Effector memory CD4-positive, alpha-beta T cell (primary cell): ENCODE measurements at regions not wholly inside any gene's neighbourhood (a gene's known extent, or its start where the extent isn't known, plus 50 kb on each side); places are given as distances from the start of the nearest gene placed in this dataset.

Source experiments
- DNase-seq, 3 donors: peaks; one replicate each; pipeline ENCODE4 v3.0.0-alpha.2; 2020
- H3K27ac ChIP-seq: 2 replicates; pipeline ENCODE4 v1.7.0; 2013; ENCODE audit warnings: mild to moderate bottlenecking, low read length, moderate library complexity; ENCODE audit not compliant: insufficient read depth, poor library complexity, severe bottlenecking
- H3K27me3 ChIP-seq: replicated peaks from 2 replicates; pipeline ENCODE4 v1.7.0; 2013; ENCODE audit warnings: mild to moderate bottlenecking, low read length; ENCODE audit not compliant: insufficient read depth, control insufficient read depth, poor library complexity, severe bottlenecking
- H3K36me3 ChIP-seq: 2 replicates; pipeline ENCODE4 v1.7.0; 2013; ENCODE audit warnings: mild to moderate bottlenecking, low read length, moderate library complexity; ENCODE audit not compliant: control insufficient read depth, insufficient read depth
- H3K4me1 ChIP-seq: 2 replicates; pipeline ENCODE4 v1.7.0; 2013; ENCODE audit warnings: low read length, mild to moderate bottlenecking; ENCODE audit not compliant: control insufficient read depth, insufficient read depth, poor library complexity, severe bottlenecking
- H3K4me3 ChIP-seq: 2 replicates; pipeline ENCODE4 v1.7.0; 2013; ENCODE audit warnings: low read length, low read depth, mild to moderate bottlenecking; ENCODE audit not compliant: insufficient read depth, poor library complexity, severe bottlenecking
- H3K9me3 ChIP-seq: 2 replicates; pipeline ENCODE4 v1.7.0; 2013; ENCODE audit warnings: mild to moderate bottlenecking, low read length, moderate library complexity; ENCODE audit not compliant: control insufficient read depth

- H3K9me3 ChIP-seq, result no peaks in the 10 kb centered on the region
- H3K4me3 ChIP-seq, result no peak overlapping the region
- H3K36me3 ChIP-seq, result no peaks in the 10 kb centered on the region
- H3K27me3 ChIP-seq, result no peaks in the 10 kb centered on the region
- no peak overlapping the region for H3K27ac ChIP-seq
- no peak for DNase-seq
- H3K4me1 ChIP-seq, result no peaks in the 10 kb centered on the region
These were observed 317.1 kb upstream of the CBLB start for GRCh38 chr3:106185949-106186348.

GRCh38 chr3:106190296-106190695 is 321.5 kb upstream of the CBLB start:
- Histone ChIP-seq H3K9me3 (no peaks in the 10 kb centered on the region), H3K4me1 (no peaks in the 10 kb centered on the region), H3K27me3 (no peaks in the 10 kb centered on the region), H3K36me3 (no peaks in the 10 kb centered on the region), H3K27ac (no peak overlapping the region), H3K4me3 (no peak overlapping the region)
- no peak for DNase-seq

GRCh38 chr3:106191211-106191610 is 322.4 kb upstream of the CBLB start:
- no peaks in the 10 kb centered on the region for H3K4me1 ChIP-seq
- H3K9me3 ChIP-seq, result no peaks in the 10 kb centered on the region
- H3K4me3 ChIP-seq, result no peak overlapping the region
- DNase-seq, result no peak
- H3K27ac ChIP-seq, result no peak overlapping the region
- H3K27me3 ChIP-seq, result no peaks in the 10 kb centered on the region
- no peaks in the 10 kb centered on the region for H3K36me3 ChIP-seq

- H3K4me3 ChIP-seq, result no peak overlapping the region
- DNase-seq, result no peak
- no peak overlapping the region for H3K27ac ChIP-seq
- H3K4me1 ChIP-seq, result no peaks in the 10 kb centered on the region
- no peaks in the 10 kb centered on the region for H3K36me3 ChIP-seq
- H3K27me3 ChIP-seq, result no peaks in the 10 kb centered on the region
- H3K9me3 ChIP-seq, result no peaks in the 10 kb centered on the region
These were observed 323.1 kb upstream of the CBLB start for GRCh38 chr3:106191913-106192312.

- Histone ChIP-seq H3K4me1 (no peaks in the 10 kb centered on the region), H3K27me3 (no peaks in the 10 kb centered on the region), H3K36me3 (no peaks in the 10 kb centered on the region), H3K4me3 (no peak overlapping the region), H3K9me3 (no peaks in the 10 kb centered on the region), H3K27ac (no peak overlapping the region)
- no peak for DNase-seq
These were observed 325.1 kb upstream of the CBLB start for GRCh38 chr3:106193876-106194275.

- no peaks in the 10 kb centered on the region for H3K27me3 ChIP-seq
- no peak for DNase-seq
- H3K36me3 ChIP-seq, result no peaks in the 10 kb centered on the region
- H3K27ac ChIP-seq, result no peak overlapping the region
- no peaks in the 10 kb centered on the region for H3K4me1 ChIP-seq
- H3K4me3 ChIP-seq, result no peak overlapping the region
- no peaks in the 10 kb centered on the region for H3K9me3 ChIP-seq
These were observed 325.9 kb upstream of the CBLB start for GRCh38 chr3:106194726-106195125.

- Histone ChIP-seq H3K4me3 (no peak overlapping the region), H3K27me3 (no peaks in the 10 kb centered on the region), H3K4me1 (no peaks in the 10 kb centered on the region), H3K9me3 (no peaks in the 10 kb centered on the region), H3K36me3 (no peaks in the 10 kb centered on the region), H3K27ac (no peak overlapping the region)
- no peak for DNase-seq
These were observed 328.9 kb upstream of the CBLB start for GRCh38 chr3:106197532-106198194.

GRCh38 chr3:106204160-106204868 is 335.5 kb upstream of the CBLB start:
- DNase-seq, result no peak
- H3K27me3 ChIP-seq, result no peaks in the 10 kb centered on the region
- H3K4me1 ChIP-seq, result peaks cover 6% of the 10 kb centered on the region
- no peaks in the 10 kb centered on the region for H3K36me3 ChIP-seq
- H3K4me3 ChIP-seq, result no peak overlapping the region
- no peak overlapping the region for H3K27ac ChIP-seq
- H3K9me3 ChIP-seq, result no peaks in the 10 kb centered on the region

GRCh38 chr3:106206146-106206545 is 337.3 kb upstream of the CBLB start:
- Histone ChIP-seq H3K4me1 (peaks cover 6% of the 10 kb centered on the region), H3K27ac (peak overlapping the region; percentile 20), H3K27me3 (no peaks in the 10 kb centered on the region), H3K4me3 (peak overlapping the region; percentile 17), H3K9me3 (no peaks in the 10 kb centered on the region), H3K36me3 (no peaks in the 10 kb centered on the region)
- no peak for DNase-seq

- DNase-seq, result no peak
- Histone ChIP-seq H3K4me3 (peak overlapping the region; percentile 17), H3K27me3 (no peaks in the 10 kb centered on the region), H3K27ac (no peak overlapping the region), H3K36me3 (no peaks in the 10 kb centered on the region), H3K9me3 (no peaks in the 10 kb centered on the region), H3K4me1 (peaks cover 6% of the 10 kb centered on the region)
These were observed 337.8 kb upstream of the CBLB start for GRCh38 chr3:106206613-106207012.
